ENCODE measurements at regions not wholly inside any gene's neighbourhood (a gene's known extent, or its start where the extent isn't known, plus 50 kb on each side); places are given as distances from the start of the nearest gene placed in this dataset.

- TF ChIP-seq ZBTB4 (CRISPR knock-in tag; IDR thresholded peaks at IDR 0.05) (no peak), MTA2 (IDR thresholded peaks at IDR 0.05; ENCODE audit: low read depth) (no peak), RAD21 (IDR thresholded peaks at IDR 0.05; ENCODE audit: insufficient read depth, low read depth, low read length) (no peak), ZNF384 (IDR thresholded peaks at IDR 0.05; ENCODE audit: borderline replicate concordance, low read depth, low read length) (no peak), PAX8 (IDR thresholded peaks at IDR 0.05) (no peak), NFIC (IDR thresholded peaks at IDR 0.05; ENCODE audit: low read depth, low read length) (no peak), PKNOX1 (IDR thresholded peaks at IDR 0.05) (no peak), ZNF24 (IDR thresholded peaks at IDR 0.05) (no peak)
Observed at GRCh38 chr2:14425869-14426268, 206.6 kb upstream of the LRATD1 start (continued).

DNA sequence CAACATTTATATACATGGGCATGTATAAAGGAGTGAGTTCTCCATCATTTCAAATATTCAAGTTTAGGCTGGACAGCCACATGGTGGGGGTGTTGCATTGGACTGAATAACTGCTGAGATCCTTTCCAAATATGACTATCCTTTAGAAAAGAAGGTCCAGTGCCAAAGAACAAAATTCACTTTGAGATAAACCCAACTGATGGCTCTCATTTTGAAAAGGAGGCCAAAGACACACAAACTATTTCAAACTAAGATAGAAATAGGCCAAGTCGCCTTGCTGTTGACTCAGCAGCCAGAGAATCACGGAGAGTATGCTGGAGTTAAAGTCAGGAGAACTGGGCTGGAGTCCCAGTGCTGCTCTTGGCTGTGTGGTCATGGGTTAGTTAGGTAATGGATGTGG is 204.5 kb upstream of the LRATD1 start:
- H3K4me3 ChIP-seq, result no peak overlapping the region
- no peaks in the 10 kb centered on the region for H3K4me1 ChIP-seq (ENCODE audit: control insufficient read depth, insufficient read depth, low read length)
- intact Hi-C loops (cut with micrococcal nuclease; ENCODE audit: unreplicated experiment) (loop anchor here (2.0 kb wide), 1 partner anchor 475 kb away; no protein-coding TSS in a partner anchor), in situ Hi-C loops (cut with MboI) (no loop called here)
- ATAC-seq (no peak), DNase-seq (ENCODE audit: low read depth, low spot score) (no peak), FAIRE-seq (no peak)
- WGBS (ENCODE audit: insufficient coverage, insufficient replicate concordance, low lambda C conversion rate, missing lambda C conversion rate), result 2% methylated on average over 2 of the region's 2 CpGs
- ChIA-PET CTCF (interaction anchor here (0.7 to 1.0 kb wide), 3 partner anchors 8 to 474 kb away, joined by 3 read pairs; no protein-coding TSS in a partner anchor), SMC1A (ENCODE audit: uncharacterized antibody, unreplicated experiment) (interaction anchor here (1.0 to 1.7 kb wide), 3 partner anchors 20 to 122 kb away, joined by 3 to 4 read pairs (median 3); no protein-coding TSS in a partner anchor), RAD21 (ENCODE audit: unreplicated experiment) (interaction anchor here (1.3 kb wide), 1 partner anchor 122 kb away, joined by 3 read pairs; no protein-coding TSS in a partner anchor), POLR2A (interaction anchor here (0.8 kb wide), 1 partner anchor 14 kb away, joined by 3 read pairs; no protein-coding TSS in a partner anchor)
- H3K9me3 ChIP-seq (replicated peaks; ENCODE audit: control insufficient read depth, insufficient read depth, low read length), result no peaks in the 10 kb centered on the region; the same call in 2 of the 3 replicates
- H3K36me3 ChIP-seq (ENCODE audit: control insufficient read depth in 2 of 2, insufficient read depth in 2 of 2, low read length in 1 of 2), result no peaks in the 10 kb centered on the region
- BruUV-seq (replicated peaks), result no TSS peak
- no peaks in the 10 kb centered on the region for H3K27me3 ChIP-seq (replicated peaks in 1 of 2; ENCODE audit: control insufficient read depth in 2 of 2, insufficient read depth in 2 of 2, low read length in 1 of 2)
- no peak overlapping the region for H2AFZ ChIP-seq (ENCODE audit: control insufficient read depth, low read depth, low read length)
- H3K9ac ChIP-seq (ENCODE audit: control insufficient read depth, insufficient read depth, low read length), result no peak overlapping the region
- no peaks in the 10 kb centered on the region for H4K20me1 ChIP-seq (ENCODE audit: control insufficient read depth, insufficient read depth)
- no peak overlapping the region for H3K4me2 ChIP-seq (ENCODE audit: control insufficient read depth, insufficient read depth)
- H3K27ac ChIP-seq (ENCODE audit: control insufficient read depth, insufficient read depth), result no peak overlapping the region
- H3K79me2 ChIP-seq (ENCODE audit: control insufficient read depth, insufficient read depth, low read length), result no peaks in the 10 kb centered on the region
- peak; percentile 27; the same call in 1 of the 2 replicates for TF ChIP-seq RAD21 (IDR thresholded peaks at IDR 0.05; ENCODE audit: insufficient read depth, low read depth, low read length)
- no peak for TF ChIP-seq KAT2A (conservative IDR thresholded peaks at IDR 0.05; ENCODE audit: control insufficient read depth, low read depth, low read length)
- no peak for TF ChIP-seq TBL1XR1 (IDR thresholded peaks at IDR 0.05; ENCODE audit: low read depth, low read length)
- TF ChIP-seq IRF4 (IDR thresholded peaks at IDR 0.05; ENCODE audit: low read depth, low read length), result no peak
- TF ChIP-seq ATF7 (IDR thresholded peaks at IDR 0.05; ENCODE audit: low read depth), result no peak
- no peak for TF ChIP-seq BRCA1 (IDR thresholded peaks at IDR 0.05; ENCODE audit: low read depth, low read length)
- TF ChIP-seq ZBTB11 (CRISPR knock-in tag; IDR thresholded peaks at IDR 0.05), result no peak
